ENCODE measurements at regions not wholly inside any gene's neighbourhood (a gene's known extent, or its start where the extent isn't known, plus 50 kb on each side); places are given as distances from the start of the nearest gene placed in this dataset.

DNA sequence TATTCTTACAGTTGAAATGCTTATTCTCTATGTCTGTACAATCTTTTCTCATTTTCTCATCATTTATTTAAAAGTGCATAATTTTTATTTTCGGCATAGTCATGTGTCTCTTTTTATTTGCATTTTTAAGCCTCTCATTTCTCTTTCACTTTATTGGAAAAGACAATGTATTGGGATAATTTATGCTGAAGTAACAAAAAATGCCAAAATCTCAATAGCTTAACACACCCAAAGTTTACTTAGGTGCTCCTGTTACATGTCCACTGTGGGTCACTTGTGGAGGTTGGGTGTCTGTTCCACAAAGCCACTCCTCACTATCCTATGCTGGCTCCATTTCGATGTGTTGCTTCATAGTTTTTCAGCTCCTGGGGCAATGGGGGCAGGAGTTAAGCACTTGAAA, 638.7 kb downstream of the CD109 start:
- DNase-seq (ENCODE audit: low read depth in 2 of 2) = no peak
- TF ChIP-seq, protein P1, sequence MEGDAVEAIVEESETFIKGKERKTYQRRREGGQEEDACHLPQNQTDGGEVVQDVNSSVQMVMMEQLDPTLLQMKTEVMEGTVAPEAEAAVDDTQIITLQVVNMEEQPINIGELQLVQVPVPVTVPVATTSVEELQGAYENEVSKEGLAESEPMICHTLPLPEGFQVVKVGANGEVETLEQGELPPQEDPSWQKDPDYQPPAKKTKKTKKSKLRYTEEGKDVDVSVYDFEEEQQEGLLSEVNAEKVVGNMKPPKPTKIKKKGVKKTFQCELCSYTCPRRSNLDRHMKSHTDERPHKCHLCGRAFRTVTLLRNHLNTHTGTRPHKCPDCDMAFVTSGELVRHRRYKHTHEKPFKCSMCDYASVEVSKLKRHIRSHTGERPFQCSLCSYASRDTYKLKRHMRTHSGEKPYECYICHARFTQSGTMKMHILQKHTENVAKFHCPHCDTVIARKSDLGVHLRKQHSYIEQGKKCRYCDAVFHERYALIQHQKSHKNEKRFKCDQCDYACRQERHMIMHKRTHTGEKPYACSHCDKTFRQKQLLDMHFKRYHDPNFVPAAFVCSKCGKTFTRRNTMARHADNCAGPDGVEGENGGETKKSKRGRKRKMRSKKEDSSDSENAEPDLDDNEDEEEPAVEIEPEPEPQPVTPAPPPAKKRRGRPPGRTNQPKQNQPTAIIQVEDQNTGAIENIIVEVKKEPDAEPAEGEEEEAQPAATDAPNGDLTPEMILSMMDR (IDR thresholded peaks at IDR 0.05; ENCODE audit: low read depth, low read length) = no peak
- no peak overlapping the region for H3K4me3 ChIP-seq (replicated peaks in 1 of 2; ENCODE audit: low read depth in 2 of 2, low read length in 2 of 2)

DNA sequence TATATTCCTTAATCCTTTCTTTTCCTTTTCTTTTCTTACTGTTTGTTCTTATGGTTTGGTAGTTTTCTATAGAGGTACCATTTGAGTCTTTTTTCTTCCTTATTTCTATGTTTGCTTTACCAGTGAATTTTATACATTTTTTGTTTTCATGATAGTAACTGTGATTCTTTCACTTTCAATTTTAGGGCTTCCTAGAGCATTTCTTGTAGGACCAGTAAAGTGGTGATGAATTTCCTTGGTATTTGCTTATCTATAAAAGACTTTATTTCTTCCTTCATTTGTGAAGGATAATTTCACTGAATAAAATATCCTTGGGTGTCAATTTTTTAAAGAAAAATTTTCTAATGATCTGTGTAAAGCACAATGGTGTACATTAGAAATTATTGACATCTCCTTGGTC, 637.4 kb downstream of the CD109 start:
- no peak overlapping the region for H3K4me3 ChIP-seq (replicated peaks in 1 of 2; ENCODE audit: low read depth in 2 of 2, low read length in 2 of 2)
- peak; percentile 18 to 30 for DNase-seq (ENCODE audit: low read depth in 2 of 2)
- TF ChIP-seq, protein P1 (IDR thresholded peaks at IDR 0.05; ENCODE audit: low read depth, low read length) = no peak

DNA sequence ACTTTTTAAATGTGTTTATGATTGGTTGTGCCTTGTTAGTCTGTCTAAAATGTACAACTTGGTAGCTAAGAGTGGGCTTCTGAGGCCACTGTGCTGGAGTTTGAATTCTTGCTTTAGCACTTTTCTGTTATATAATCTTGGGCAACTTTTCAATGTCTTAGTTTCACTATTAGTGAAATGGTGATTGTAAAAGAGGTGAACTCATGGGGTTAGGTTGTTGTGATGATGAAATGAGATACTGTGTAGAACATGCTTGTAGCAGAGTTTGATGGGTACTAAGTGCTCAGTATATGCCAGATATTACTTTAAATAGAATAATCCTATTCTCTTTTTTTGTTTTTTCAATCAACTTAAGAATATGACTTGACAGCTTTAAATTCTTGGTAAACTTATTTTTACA, 624.7 kb downstream of the CD109 start:
- DNase-seq (ENCODE audit: low read depth in 2 of 2) = no peak
- TF ChIP-seq, protein P1 (IDR thresholded peaks at IDR 0.05; ENCODE audit: low read depth, low read length) = no peak
- H3K4me3 ChIP-seq (replicated peaks in 1 of 2; ENCODE audit: low read depth in 2 of 2, low read length in 2 of 2) = no peak overlapping the region

DNA sequence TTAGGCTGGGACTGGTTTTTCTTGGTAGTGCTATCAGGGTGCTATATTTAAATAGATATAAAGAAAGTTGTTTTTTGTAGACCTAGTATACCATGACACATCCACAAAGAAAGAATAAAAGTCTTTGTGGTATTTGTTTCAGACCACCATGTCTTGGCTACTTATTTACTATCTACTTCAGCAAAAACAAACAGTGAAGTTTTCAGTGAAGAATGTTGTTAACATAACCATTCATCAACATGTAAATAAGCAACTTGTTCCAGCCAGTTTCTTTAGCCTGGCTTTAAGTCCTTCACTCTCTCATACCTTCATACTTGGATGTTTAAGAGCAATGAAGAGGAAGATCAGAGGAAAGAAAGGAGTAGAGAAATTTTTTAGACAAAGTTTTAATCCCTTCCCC, 624.1 kb downstream of the CD109 start:
- no peak overlapping the region for H3K4me3 ChIP-seq (replicated peaks in 1 of 2; ENCODE audit: low read depth in 2 of 2, low read length in 2 of 2)
- TF ChIP-seq, protein P1 (IDR thresholded peaks at IDR 0.05; ENCODE audit: low read depth, low read length) = no peak
- no peak for DNase-seq (ENCODE audit: low read depth in 2 of 2)

DNA sequence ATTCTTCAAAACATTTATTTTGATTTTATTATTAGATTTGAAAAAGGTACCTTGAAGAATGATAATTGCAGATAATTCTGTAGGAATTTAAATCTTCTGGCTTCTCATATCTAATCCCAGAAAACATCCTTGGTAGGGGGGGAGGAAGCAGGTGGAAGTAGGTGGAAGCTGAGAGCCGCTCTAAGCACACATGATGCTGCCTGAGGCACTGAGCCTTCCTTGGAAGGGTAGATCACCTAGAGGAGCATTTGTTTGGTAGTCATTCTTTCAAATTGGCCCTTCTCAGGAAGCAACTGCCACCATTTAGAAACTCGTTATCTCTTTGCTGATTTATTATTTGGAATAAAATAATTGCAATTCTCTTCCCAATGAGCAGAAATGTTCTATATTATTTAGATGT, 623.3 kb downstream of the CD109 start:
- DNase-seq (ENCODE audit: low read depth in 2 of 2) = no peak
- TF ChIP-seq, protein P1 (IDR thresholded peaks at IDR 0.05; ENCODE audit: low read depth, low read length) = no peak
- no peak overlapping the region for H3K4me3 ChIP-seq (replicated peaks in 1 of 2; ENCODE audit: low read depth in 2 of 2, low read length in 2 of 2)

DNA sequence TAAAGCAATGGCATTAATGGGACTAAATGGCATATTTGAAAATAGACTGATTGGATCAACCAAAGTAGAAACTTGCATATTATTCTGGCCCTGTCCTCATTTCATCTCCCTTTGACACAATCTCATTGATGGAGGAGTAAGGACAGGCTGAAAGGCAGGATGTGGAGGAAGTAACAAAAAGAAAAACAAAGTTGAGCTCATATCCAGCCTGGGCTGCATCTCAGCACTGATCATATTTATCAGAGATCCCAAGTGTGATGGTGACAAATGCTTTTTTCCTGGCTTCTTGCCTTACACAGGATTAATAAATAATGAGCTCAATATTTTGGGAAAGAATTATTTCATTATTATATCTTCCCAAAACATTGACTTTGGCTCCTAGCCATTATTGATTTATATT, 622.7 kb downstream of the CD109 start:
- no peak overlapping the region for H3K4me3 ChIP-seq (replicated peaks in 1 of 2; ENCODE audit: low read depth in 2 of 2, low read length in 2 of 2)
- TF ChIP-seq, protein P1 (IDR thresholded peaks at IDR 0.05; ENCODE audit: low read depth, low read length) = no peak
- no peak for DNase-seq (ENCODE audit: low read depth in 2 of 2)

DNA sequence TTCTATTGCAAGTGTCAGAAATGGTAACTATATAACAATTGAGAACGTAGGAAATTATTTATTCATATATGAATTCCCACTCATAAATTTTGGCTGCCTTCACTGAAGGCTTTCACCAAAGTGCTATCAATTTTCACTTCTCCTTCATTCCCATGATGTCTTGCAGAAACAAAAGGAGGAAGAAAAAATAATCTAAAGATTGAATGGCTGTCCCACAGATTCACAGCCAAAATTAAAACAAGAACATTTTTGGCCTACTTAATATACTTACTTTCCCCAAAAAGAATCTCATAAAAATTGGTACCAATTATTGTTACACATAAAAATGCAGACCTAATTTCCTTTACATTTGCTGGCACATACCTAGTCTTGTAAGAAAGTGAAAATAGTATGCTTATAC, 616.1 kb downstream of the CD109 start:
- no peak overlapping the region for H3K4me3 ChIP-seq (replicated peaks in 1 of 2; ENCODE audit: low read depth in 2 of 2, low read length in 2 of 2)
- TF ChIP-seq, protein P1 (IDR thresholded peaks at IDR 0.05; ENCODE audit: low read depth, low read length) = no peak
- DNase-seq (ENCODE audit: low read depth in 2 of 2) = no peak
